ENCODE measurements at regions not wholly inside any gene's neighbourhood (a gene's known extent, or its start where the extent isn't known, plus 50 kb on each side); places are given as distances from the start of the nearest gene placed in this dataset.

- no peak for DNase-seq (ENCODE audit: low read depth in 2 of 2)
Observed at GRCh38 chr18:8969639-8970390, 132.7 kb upstream of the NDUFV2 start.

- DNase-seq (ENCODE audit: low read depth in 2 of 2), result no peak
Observed at GRCh38 chr18:8970843-8971242, 131.7 kb upstream of the NDUFV2 start.

- no peak for DNase-seq (ENCODE audit: low read depth in 2 of 2)
Observed at GRCh38 chr18:8972116-8972515, 130.4 kb upstream of the NDUFV2 start.

GRCh38 chr18:8974279-8974678 lies 128.2 kb upstream of the NDUFV2 start:
- no peak for DNase-seq (ENCODE audit: low read depth in 2 of 2)

GRCh38 chr18:8974696-8975095 lies 127.8 kb upstream of the NDUFV2 start:
- DNase-seq (ENCODE audit: low read depth in 2 of 2), result no peak

GRCh38 chr18:8975624-8976023 lies 126.9 kb upstream of the NDUFV2 start:
- no peak for DNase-seq (ENCODE audit: low read depth in 2 of 2)

- DNase-seq (ENCODE audit: low read depth in 2 of 2), result no peak
Observed at GRCh38 chr18:8976606-8977005, 125.9 kb upstream of the NDUFV2 start.

GRCh38 chr18:8977166-8977565 lies 125.3 kb upstream of the NDUFV2 start:
- DNase-seq (ENCODE audit: low read depth in 2 of 2), result no peak

GRCh38 chr18:8977701-8978100 lies 124.8 kb upstream of the NDUFV2 start:
- no peak for DNase-seq (ENCODE audit: low read depth in 2 of 2)

GRCh38 chr18:8978394-8978793 lies 124.1 kb upstream of the NDUFV2 start:
- DNase-seq (ENCODE audit: low read depth in 2 of 2), result no peak

GRCh38 chr18:8979258-8979988 lies 123.1 kb upstream of the NDUFV2 start:
- no peak for DNase-seq (ENCODE audit: low read depth in 2 of 2)

- DNase-seq (ENCODE audit: low read depth in 2 of 2), result no peak
Observed at GRCh38 chr18:8980496-8980895, 122.0 kb upstream of the NDUFV2 start.

- no peak for DNase-seq (ENCODE audit: low read depth in 2 of 2)
Observed at GRCh38 chr18:8980918-8981317, 121.6 kb upstream of the NDUFV2 start.

- DNase-seq (ENCODE audit: low read depth in 2 of 2), result no peak
Observed at GRCh38 chr18:8982416-8983183, 119.9 kb upstream of the NDUFV2 start.

GRCh38 chr18:8983195-8983594 lies 119.3 kb upstream of the NDUFV2 start:
- DNase-seq (ENCODE audit: low read depth in 2 of 2), result no peak

- no peak for DNase-seq (ENCODE audit: low read depth in 2 of 2)
Observed at GRCh38 chr18:8984131-8984721, 118.3 kb upstream of the NDUFV2 start.

GRCh38 chr18:8987241-8987640 lies 115.3 kb upstream of the NDUFV2 start:
- DNase-seq (ENCODE audit: low read depth in 2 of 2), result no peak

GRCh38 chr18:8988260-8988871 lies 114.1 kb upstream of the NDUFV2 start:
- peak; percentile 21 to 23 for DNase-seq (ENCODE audit: low read depth in 2 of 2)

- DNase-seq (ENCODE audit: low read depth in 2 of 2), result no peak
Observed at GRCh38 chr18:8989017-8989416, 113.5 kb upstream of the NDUFV2 start.

- no peak for DNase-seq (ENCODE audit: low read depth in 2 of 2)
Observed at GRCh38 chr18:8989855-8990254, 112.6 kb upstream of the NDUFV2 start.

GRCh38 chr18:8990276-8991031 lies 112.0 kb upstream of the NDUFV2 start:
- DNase-seq (ENCODE audit: low read depth in 2 of 2), result no peak

All from activated CD4-positive, alpha-beta T cell treated with anti-CD3 and anti-CD28 coated beads for 24 hours (primary cell).